Stimulated activated naive B cell treated with anti-CD40 and anti-IgM and Interleukin-4, amounts not matched to agents 10 μg/mL and 1 μg/mL and 100 μg/mL, for 72 hours (primary cell): ENCODE measurements at regions not wholly inside any gene's neighbourhood (a gene's known extent, or its start where the extent isn't known, plus 50 kb on each side); places are given as distances from the start of the nearest gene placed in this dataset.

Source experiments
- ATAC-seq, 2 donors: fragments of 150-1000 bp; cut with Tn5 transposase; replicated peaks; 2 replicates each; pipeline ENCODE4 v1.10.0; 2021; ENCODE audit warnings: moderate library complexity in 1 of 2
- DNase-seq: peaks from one replicate; pipeline ENCODE4 v3.0.0; 2021
- H3K27ac Mint-ChIP-seq: one replicate; pipeline ENCODE4 v1.8.0; 2022; ENCODE audit warnings: mild to moderate bottlenecking, mixed read lengths
- H3K27me3 Mint-ChIP-seq, 2 donors: one replicate each; pipeline ENCODE4 v1.8.0; 2022; ENCODE audit warnings: mixed read lengths in 2 of 2
- H3K36me3 Mint-ChIP-seq, 2 donors: one replicate each; pipeline ENCODE4 v1.8.0; 2022; ENCODE audit warnings: mixed read lengths in 2 of 2, mild to moderate bottlenecking in 1 of 2
- H3K4me1 Mint-ChIP-seq, 2 donors: one replicate each; pipeline ENCODE4 v1.8.0; 2022; ENCODE audit warnings: mixed read lengths in 2 of 2, mild to moderate bottlenecking in 1 of 2
- H3K4me3 Mint-ChIP-seq, 2 donors: one replicate each; pipeline ENCODE4 v1.8.0; 2022; ENCODE audit warnings: mild to moderate bottlenecking in 2 of 2, mixed read lengths in 2 of 2, moderate library complexity in 1 of 2
- H3K9me3 Mint-ChIP-seq, 2 donors: one replicate each; pipeline ENCODE4 v1.8.0; 2022; ENCODE audit warnings: mixed read lengths in 2 of 2, mild to moderate bottlenecking in 1 of 2

DNA sequence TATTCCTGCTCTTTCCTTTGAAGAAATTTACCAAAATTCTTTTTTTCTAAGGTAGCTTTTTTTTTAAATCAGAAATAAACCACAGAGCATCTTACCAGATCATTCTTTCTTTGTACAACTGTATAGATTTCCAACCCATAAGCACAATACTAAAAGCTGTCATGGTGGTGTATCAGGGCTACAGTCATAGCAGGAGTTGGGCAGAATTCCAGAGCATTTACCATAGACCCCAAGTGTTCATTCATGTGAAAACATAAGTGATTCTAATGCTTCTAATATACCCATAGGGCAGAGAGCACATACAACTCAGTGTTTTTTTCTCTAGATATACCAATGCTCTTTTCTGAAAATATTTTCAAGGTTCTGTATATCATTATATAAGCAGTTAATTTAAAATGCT, 392.5 kb downstream of the FRK start:
- H3K9me3 Mint-ChIP-seq: no peaks in the 10 kb centered on the region
- no peaks in the 10 kb centered on the region for H3K36me3 Mint-ChIP-seq
- H3K4me1 Mint-ChIP-seq: no peaks in the 10 kb centered on the region
- H3K27ac Mint-ChIP-seq: no peak overlapping the region
- no peak for DNase-seq
- no peak overlapping the region for H3K4me3 Mint-ChIP-seq
- no peaks in the 10 kb centered on the region for H3K27me3 Mint-ChIP-seq
- ATAC-seq: no peak

DNA sequence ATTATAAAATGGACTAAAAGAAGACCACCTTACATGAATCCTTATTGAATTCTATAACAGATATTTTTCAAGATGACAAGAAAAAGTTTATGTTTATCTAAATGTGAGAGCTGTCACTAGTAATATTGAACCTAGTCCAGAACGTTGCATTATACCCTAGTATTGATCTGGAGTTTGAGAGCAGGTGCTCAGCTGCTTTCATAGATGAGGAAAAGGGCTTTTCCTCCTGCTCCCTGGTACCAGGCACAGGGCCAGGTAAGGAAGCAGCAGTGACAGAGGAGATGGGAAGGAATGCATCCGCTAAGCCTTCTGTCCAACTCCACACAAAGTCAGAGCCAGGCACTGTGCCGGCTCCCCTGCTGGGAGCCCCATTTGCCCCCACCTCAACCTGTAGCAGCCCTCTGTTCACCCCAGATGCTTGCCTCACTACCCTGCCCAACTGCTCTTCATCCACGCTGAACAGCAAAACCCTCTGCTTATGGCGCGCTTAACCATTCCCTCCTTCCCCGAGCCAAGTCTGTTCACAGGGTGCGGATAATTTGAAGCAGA, 393.1 kb downstream of the FRK start:
- Mint-ChIP-seq H3K4me1 (no peaks in the 10 kb centered on the region), H3K36me3 (no peaks in the 10 kb centered on the region), H3K27ac (no peak overlapping the region), H3K4me3 (no peak overlapping the region), H3K9me3 (no peaks in the 10 kb centered on the region), H3K27me3 (no peaks in the 10 kb centered on the region)
- DNase-seq: no peak
- no peak for ATAC-seq

DNA sequence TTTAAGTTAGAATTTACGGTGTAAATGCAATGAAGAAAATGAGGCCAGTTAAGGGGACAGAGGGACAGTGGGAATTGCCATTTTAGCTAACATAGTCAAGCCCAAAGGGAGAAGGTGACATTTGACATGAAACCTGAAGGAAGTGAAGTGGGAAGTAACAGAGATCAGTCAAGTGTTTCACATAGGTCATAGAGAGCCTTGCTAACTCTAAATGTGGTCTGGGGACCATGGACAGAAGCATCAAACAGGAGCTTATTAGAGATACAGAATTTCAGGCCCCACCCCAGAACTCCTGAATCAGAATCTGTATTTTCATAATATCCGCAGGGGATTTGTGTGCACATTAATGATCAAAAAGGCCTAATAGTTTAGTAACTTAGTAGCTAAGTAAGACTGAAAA, 393.7 kb downstream of the FRK start:
- Mint-ChIP-seq H3K36me3 (no peaks in the 10 kb centered on the region), H3K9me3 (no peaks in the 10 kb centered on the region), H3K4me1 (no peaks in the 10 kb centered on the region), H3K4me3 (no peak overlapping the region), H3K27me3 (no peaks in the 10 kb centered on the region), H3K27ac (no peak overlapping the region)
- DNase-seq (no peak), ATAC-seq (peak in 1 of 2 donors; percentile 57)

DNA sequence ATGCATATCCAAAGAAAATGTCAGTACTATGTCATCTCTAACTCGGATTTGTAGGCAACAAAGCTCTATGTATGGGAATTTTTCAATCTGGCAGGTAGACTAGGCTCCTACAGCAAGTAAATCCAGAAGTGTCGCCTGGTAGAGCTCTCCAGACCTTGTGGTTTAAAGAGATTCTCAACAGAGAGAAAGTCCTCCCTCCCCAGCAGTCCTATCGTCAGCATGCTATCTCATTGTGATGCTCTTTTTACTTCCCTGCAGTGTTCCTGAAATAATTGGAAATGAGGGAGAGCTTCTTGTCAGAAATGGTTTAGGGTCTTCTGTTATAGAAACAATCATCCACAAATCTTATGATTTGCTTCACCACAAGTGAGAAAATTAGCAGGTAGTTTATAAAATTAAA, 395.4 kb downstream of the FRK start:
- H3K27me3 Mint-ChIP-seq: no peaks in the 10 kb centered on the region
- H3K36me3 Mint-ChIP-seq: no peaks in the 10 kb centered on the region
- H3K4me1 Mint-ChIP-seq: no peaks in the 10 kb centered on the region
- no peak overlapping the region for H3K4me3 Mint-ChIP-seq
- no peaks in the 10 kb centered on the region for H3K9me3 Mint-ChIP-seq
- H3K27ac Mint-ChIP-seq: no peak overlapping the region
- DNase-seq (no peak), ATAC-seq (no peak)

DNA sequence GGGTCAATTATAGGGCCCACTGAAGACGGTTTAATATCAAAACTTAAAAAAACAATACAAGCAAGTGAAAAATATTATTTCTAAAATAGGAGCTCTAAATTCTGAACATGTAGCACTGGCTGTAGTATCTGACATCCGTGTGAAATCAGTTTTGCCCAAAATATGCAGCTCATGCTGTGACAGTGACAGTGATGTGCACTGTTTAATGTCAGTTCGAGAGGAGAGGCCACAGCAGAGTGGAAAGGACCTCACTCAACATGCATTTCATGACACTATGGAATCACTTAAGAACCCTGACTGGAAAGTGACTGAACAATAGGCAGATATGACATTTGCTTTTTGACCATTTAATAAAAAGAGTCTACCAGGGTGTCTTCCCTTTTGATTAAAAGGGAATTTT, 397.0 kb downstream of the FRK start:
- Mint-ChIP-seq H3K4me3 (no peak overlapping the region), H3K4me1 (no peaks in the 10 kb centered on the region), H3K27ac (no peak overlapping the region), H3K27me3 (no peaks in the 10 kb centered on the region), H3K9me3 (no peaks in the 10 kb centered on the region), H3K36me3 (no peaks in the 10 kb centered on the region)
- DNase-seq: no peak
- ATAC-seq: no peak

DNA sequence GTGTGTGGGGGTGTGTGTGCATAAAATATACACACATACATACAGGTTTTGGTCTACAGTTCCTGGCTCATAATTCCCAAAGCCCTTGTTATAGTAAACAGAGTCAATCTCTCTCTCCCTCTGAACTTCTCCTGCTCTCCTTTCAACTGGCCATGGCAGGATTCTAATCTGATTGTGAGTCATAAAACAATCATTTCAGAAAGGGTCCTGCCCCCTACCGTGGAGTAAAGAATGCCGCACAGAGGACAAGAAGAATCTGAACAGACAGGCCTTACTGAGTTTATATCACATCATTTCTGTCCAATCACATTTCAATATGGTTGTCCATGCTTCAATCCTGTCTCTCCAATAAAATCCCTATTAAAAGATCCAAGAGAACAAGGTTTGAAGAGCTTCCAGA, 416.9 kb downstream of the FRK start:
- Mint-ChIP-seq H3K9me3 (peaks cover 10% of the 10 kb centered on the region in 2 donors), H3K27ac (no peak overlapping the region), H3K4me3 (no peak overlapping the region), H3K36me3 (no peaks in the 10 kb centered on the region), H3K4me1 (no peaks in the 10 kb centered on the region), H3K27me3 (no peaks in the 10 kb centered on the region)
- no peak for DNase-seq
- ATAC-seq: no peak

DNA sequence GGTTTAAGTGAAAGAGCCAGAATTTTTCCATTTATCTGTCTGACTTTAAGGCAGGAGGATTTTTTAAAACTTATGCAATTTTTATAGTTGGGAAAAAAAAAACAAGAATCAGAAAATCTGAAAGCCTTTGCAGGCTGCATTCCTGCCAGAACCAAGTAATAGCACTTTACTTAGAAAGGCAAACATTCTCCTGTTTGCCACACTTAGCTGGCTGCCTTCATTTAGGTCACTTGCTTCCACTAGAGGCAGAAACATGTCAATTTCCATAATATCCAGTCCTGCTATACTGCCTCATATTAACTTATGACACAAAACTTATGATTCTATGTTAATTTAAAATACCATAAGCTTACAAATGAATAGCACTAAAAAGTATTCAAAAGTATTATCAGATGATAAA, 425.8 kb downstream of the FRK start:
- DNase-seq: no peak
- Mint-ChIP-seq H3K9me3 (no peaks in the 10 kb centered on the region), H3K4me1 (no peaks in the 10 kb centered on the region), H3K27ac (no peak overlapping the region), H3K27me3 (no peaks in the 10 kb centered on the region), H3K4me3 (no peak overlapping the region), H3K36me3 (no peaks in the 10 kb centered on the region)
- ATAC-seq: no peak

DNA sequence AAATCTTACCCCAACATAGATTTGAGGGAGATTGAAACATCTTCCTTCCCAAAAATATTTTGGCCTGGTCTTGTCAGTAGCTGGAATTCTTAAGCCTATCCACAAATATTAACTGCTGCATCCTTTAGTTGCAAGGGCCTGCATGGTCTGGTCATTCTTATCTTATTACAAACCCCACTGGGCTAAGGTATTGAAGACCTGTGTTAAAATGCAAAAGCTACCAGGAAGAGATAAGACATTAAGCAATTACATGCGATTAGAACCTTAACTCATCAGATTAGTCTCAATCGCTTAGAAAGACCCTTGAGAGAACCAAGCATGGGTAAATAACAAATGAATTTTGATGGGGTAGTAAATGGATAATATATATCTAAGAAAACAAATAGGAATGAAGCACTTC, 426.6 kb downstream of the FRK start:
- no peaks in the 10 kb centered on the region for H3K36me3 Mint-ChIP-seq
- no peaks in the 10 kb centered on the region for H3K4me1 Mint-ChIP-seq
- ATAC-seq: no peak
- H3K9me3 Mint-ChIP-seq: no peaks in the 10 kb centered on the region
- H3K27me3 Mint-ChIP-seq: no peaks in the 10 kb centered on the region
- no peak for DNase-seq
- H3K27ac Mint-ChIP-seq: no peak overlapping the region
- no peak overlapping the region for H3K4me3 Mint-ChIP-seq

DNA sequence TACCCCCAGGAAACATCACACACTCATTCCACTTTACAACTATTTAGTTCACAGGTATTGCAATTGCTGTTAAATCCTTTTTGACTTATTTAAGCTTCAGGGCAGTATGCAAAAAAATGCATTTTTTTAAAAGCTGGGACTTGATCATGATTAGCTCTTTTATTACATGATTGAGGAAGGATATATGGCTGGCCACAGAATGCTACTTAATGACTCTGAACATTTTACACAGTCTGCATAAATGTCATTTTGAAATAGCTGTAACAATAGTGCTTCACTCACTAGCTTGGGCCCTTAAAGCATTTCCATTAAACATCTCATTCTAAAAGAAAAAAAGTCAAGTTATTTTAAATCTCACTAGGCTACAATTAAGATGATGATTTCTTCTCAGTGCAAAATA, 429.7 kb downstream of the FRK start:
- H3K9me3 Mint-ChIP-seq: no peaks in the 10 kb centered on the region
- no peaks in the 10 kb centered on the region for H3K4me1 Mint-ChIP-seq
- H3K27ac Mint-ChIP-seq: no peak overlapping the region
- H3K36me3 Mint-ChIP-seq: no peaks in the 10 kb centered on the region
- H3K27me3 Mint-ChIP-seq: no peaks in the 10 kb centered on the region
- H3K4me3 Mint-ChIP-seq: no peak overlapping the region
- DNase-seq (no peak), ATAC-seq (no peak)

DNA sequence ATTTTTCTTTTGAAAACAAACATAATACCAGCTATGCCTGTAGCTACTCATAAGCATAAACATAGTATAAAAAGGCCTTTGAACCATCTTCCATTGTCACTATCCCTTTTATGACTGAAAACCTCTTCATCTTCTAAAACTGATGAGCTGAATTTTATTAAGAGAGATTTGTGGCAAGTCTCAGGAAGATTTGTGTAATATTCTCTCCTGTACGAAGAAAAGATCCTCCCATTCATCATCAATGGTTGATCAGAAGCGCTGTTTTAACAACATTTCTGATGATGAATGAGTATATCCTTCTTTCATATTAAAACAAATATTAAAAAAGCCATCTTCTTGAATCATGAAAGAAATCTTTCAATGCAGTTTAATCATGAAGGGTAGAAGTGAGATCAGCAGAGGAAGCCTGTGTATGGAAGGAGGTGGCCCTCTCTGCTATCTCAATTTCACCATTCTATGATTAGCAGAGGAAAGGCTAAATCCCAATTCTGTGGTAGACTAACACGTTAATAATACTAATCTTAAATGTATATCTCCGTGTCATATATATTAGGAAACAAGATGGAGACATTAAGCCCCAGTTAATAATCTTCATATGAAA, 430.2 kb downstream of the FRK start:
- Mint-ChIP-seq H3K4me1 (no peaks in the 10 kb centered on the region), H3K9me3 (no peaks in the 10 kb centered on the region), H3K4me3 (no peak overlapping the region), H3K27ac (no peak overlapping the region), H3K36me3 (no peaks in the 10 kb centered on the region), H3K27me3 (no peaks in the 10 kb centered on the region)
- ATAC-seq: no peak
- no peak for DNase-seq

DNA sequence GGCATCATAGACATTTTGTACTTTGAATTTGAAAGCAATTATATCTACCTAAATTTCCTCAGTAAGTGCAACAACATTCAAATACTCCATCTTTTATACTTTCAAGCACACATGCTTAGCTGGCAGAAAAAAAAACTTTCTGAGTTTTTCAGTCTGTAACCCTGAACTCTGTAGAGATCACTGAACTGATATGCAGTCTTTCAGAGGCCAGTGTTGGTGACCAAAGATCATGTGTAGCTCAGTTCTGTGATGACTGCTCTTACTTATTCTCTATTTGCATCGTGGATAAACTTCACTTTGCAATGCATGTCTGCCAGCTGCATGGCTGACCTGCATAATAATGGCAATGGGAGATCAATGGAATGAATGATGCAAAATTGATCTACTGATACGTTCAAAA, 431.3 kb downstream of the FRK start:
- H3K36me3 Mint-ChIP-seq: no peaks in the 10 kb centered on the region
- H3K27me3 Mint-ChIP-seq: no peaks in the 10 kb centered on the region
- ATAC-seq (no peak), DNase-seq (no peak)
- H3K4me1 Mint-ChIP-seq: no peaks in the 10 kb centered on the region
- no peaks in the 10 kb centered on the region for H3K9me3 Mint-ChIP-seq
- no peak overlapping the region for H3K27ac Mint-ChIP-seq
- no peak overlapping the region for H3K4me3 Mint-ChIP-seq

DNA sequence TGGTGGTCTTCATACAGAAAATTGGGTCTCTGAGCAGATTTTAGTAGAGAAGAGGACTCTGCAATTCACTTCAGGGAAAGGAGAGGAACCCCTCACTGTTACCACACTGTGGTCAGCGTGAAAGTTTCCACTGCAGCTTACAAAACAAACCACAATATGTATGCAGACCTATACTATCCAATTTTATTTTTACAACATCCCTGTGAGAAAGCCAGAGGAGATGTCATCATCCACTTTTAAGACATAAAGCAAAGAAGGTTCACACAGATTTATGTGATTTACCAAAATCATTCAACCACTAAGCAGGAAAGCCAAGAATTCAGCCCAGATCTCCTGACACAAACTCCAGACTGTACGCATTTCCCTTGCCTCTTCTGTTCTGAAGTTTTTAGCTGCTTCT, 442.4 kb downstream of the FRK start:
- no peak for ATAC-seq
- H3K27ac Mint-ChIP-seq: no peak overlapping the region

DNA sequence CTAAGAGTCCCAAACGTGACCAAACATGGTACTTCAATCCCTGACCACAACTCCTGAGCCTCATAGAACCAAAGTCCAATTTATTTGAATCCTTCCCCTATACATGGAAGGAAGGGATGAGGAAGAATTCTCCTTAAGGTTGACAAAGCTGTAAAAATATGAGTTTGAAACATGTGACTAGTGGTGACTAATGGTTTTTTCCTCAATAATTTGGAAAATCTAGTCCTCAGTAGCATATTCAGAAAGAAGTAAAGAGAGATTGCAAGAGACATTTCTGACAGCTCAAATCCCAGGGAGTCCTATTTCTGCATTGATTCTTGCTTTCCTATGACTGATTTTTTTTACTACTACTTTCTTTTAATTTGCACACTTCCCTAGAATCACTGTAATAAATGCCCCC, 443.7 kb downstream of the FRK start:
- no peak for ATAC-seq
- Mint-ChIP-seq H3K36me3 (no peaks in the 10 kb centered on the region), H3K27ac (no peak overlapping the region), H3K4me1 (no peaks in the 10 kb centered on the region), H3K9me3 (peaks cover 0 to 5% of the 10 kb centered on the region in 2 donors), H3K4me3 (no peak overlapping the region), H3K27me3 (no peaks in the 10 kb centered on the region)
- DNase-seq: no peak

More for the DNA sequence above, 442.4 kb downstream of the FRK start:
- Mint-ChIP-seq H3K9me3 (peaks cover 0 to 5% of the 10 kb centered on the region in 2 donors), H3K4me1 (no peaks in the 10 kb centered on the region), H3K4me3 (no peak overlapping the region), H3K27me3 (no peaks in the 10 kb centered on the region), H3K36me3 (no peaks in the 10 kb centered on the region)
- no peak for DNase-seq

DNA sequence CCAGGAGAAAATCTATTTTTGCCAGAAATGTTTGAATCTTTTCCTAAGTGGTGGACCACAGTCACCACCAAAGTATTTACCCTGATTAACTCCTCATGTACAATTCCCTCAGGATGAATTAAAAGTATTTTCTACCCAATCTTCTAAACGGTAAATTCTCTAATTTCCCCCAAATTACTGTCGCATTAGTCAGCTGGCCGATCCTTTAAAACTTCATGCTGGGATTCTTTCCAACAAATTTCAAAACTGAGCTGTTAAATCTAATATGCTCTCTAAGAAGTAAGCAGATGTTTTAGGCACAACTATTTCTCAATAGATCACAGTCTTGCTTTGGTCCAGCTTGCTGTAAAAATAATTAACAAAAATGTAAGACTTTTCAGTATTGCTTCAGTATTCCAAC, 447.2 kb downstream of the FRK start:
- H3K4me3 Mint-ChIP-seq: no peak overlapping the region
- H3K27me3 Mint-ChIP-seq: no peaks in the 10 kb centered on the region
- peaks cover 0 to 4% of the 10 kb centered on the region in 2 donors for H3K9me3 Mint-ChIP-seq
- H3K4me1 Mint-ChIP-seq: no peaks in the 10 kb centered on the region
- no peak for ATAC-seq
- no peak overlapping the region for H3K27ac Mint-ChIP-seq
- DNase-seq: no peak
- no peaks in the 10 kb centered on the region for H3K36me3 Mint-ChIP-seq

DNA sequence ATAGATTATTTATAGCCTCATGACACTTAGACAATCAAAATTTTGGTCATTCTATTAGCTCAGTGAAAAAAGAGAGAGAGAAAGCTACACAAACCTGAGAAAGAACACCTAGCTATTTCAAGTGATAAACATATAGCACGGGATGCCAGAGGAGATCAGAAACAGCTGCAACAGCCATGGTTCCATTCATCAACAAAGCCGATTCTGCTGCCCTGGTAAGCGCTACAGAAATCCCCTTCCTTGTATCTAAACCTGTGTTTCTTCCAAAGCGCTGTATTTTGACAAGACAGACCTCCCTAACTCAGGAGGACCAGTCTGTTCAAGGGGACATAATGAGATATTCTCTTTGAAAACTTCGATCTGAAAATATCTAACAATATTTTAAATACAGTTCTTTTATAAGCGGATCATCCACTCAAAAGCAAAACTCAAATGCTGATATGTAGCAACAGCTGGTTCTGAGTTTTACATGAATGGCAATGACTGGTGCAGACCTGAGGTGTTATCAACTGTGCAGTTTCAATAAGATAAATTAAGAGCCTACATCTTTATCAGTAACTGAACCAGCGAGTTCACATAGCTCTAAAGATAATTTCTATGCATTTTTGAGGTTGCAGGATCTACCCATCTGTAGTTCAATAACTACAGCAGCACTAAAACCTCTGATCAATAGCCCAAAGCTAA, 447.8 kb downstream of the FRK start:
- DNase-seq: no peak
- no peak for ATAC-seq

More for the DNA sequence above, 447.8 kb downstream of the FRK start:
- no peak overlapping the region for H3K27ac Mint-ChIP-seq
- H3K27me3 Mint-ChIP-seq: no peaks in the 10 kb centered on the region
- no peak overlapping the region for H3K4me3 Mint-ChIP-seq
- no peaks in the 10 kb centered on the region for H3K36me3 Mint-ChIP-seq
- H3K4me1 Mint-ChIP-seq: no peaks in the 10 kb centered on the region
- H3K9me3 Mint-ChIP-seq: peaks cover 0 to 3% of the 10 kb centered on the region in 2 donors
